ENCODE measurements at regions not wholly inside any gene's neighbourhood (a gene's known extent, or its start where the extent isn't known, plus 50 kb on each side); places are given as distances from the start of the nearest gene placed in this dataset.

DNA sequence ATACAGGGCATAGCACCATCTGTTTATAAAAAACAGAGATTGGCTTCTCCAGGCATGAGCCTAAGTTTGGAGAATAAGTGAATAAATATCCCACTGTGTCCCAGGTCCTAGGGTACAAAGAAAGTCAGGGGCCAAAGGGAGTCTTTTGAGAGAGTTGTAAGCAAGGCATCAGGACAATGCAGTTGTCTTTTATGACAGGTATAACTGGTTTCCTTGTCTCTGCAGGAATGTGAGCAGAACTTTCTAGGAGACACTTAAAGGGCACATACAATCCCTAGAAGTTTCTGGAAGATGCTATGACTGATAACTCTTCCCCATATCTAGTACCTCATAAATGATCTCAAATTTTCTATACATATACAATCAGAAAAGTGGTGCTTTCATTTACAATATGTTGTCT lies 245.6 kb upstream of the RGMB start:
- no peak for TF ChIP-seq EZH2 (IDR thresholded peaks at IDR 0.05; ENCODE audit: insufficient read depth, low read length)
- TF ChIP-seq, protein P1, sequence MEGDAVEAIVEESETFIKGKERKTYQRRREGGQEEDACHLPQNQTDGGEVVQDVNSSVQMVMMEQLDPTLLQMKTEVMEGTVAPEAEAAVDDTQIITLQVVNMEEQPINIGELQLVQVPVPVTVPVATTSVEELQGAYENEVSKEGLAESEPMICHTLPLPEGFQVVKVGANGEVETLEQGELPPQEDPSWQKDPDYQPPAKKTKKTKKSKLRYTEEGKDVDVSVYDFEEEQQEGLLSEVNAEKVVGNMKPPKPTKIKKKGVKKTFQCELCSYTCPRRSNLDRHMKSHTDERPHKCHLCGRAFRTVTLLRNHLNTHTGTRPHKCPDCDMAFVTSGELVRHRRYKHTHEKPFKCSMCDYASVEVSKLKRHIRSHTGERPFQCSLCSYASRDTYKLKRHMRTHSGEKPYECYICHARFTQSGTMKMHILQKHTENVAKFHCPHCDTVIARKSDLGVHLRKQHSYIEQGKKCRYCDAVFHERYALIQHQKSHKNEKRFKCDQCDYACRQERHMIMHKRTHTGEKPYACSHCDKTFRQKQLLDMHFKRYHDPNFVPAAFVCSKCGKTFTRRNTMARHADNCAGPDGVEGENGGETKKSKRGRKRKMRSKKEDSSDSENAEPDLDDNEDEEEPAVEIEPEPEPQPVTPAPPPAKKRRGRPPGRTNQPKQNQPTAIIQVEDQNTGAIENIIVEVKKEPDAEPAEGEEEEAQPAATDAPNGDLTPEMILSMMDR (IDR thresholded peaks at IDR 0.05; ENCODE audit: insufficient read depth, low read depth, low read length): no peak
